ENCODE measurements at regions not wholly inside any gene's neighbourhood (a gene's known extent, or its start where the extent isn't known, plus 50 kb on each side); places are given as distances from the start of the nearest gene placed in this dataset.

DNA sequence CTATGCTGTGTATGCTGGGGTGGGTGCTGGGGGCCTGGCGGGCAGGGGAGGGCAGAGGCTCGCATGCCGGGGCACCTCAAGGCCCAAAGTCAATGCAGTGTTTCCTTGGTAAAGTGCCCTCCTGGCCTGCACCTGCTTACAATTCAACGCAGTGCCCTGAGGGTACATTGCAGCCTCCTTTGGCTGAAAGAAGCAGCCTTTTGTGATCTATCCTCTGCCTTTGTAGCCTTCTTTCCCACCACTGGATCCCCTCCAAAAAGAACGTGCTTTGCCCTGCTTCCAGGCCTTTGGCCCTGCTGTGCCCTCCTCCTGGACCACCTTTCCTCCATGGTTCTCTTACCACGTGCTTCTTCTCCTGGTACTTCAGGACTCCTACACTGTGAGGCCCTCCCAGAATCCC is 113.6 kb upstream of the PTPN1 start:
- Mint-ChIP-seq H3K36me3 (ENCODE audit: unreplicated experiment) (no peaks in the 10 kb centered on the region), H3K27ac (ENCODE audit: unreplicated experiment) (no peak overlapping the region)
- TF ChIP-seq, protein P1, sequence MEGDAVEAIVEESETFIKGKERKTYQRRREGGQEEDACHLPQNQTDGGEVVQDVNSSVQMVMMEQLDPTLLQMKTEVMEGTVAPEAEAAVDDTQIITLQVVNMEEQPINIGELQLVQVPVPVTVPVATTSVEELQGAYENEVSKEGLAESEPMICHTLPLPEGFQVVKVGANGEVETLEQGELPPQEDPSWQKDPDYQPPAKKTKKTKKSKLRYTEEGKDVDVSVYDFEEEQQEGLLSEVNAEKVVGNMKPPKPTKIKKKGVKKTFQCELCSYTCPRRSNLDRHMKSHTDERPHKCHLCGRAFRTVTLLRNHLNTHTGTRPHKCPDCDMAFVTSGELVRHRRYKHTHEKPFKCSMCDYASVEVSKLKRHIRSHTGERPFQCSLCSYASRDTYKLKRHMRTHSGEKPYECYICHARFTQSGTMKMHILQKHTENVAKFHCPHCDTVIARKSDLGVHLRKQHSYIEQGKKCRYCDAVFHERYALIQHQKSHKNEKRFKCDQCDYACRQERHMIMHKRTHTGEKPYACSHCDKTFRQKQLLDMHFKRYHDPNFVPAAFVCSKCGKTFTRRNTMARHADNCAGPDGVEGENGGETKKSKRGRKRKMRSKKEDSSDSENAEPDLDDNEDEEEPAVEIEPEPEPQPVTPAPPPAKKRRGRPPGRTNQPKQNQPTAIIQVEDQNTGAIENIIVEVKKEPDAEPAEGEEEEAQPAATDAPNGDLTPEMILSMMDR (IDR thresholded peaks at IDR 0.05), result no peak

DNA sequence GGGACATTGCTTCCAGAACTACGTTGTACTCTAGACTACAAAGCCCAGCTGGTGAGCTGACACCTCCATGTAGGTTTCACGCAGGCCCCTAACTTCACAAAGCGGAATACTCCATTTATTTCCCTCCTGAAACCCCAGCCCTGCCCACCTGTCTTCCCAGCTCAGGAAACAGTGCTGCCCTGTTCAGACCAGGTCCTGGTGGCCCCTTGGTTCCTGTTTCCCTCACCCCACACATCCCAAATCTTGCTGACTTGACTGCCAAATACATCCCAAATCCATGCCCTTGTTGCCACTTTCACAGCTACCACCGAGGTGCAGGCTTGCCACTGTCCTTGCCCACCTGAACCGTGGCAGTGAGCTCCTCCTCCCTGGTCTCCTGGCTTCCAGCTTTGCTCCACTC is 113.1 kb upstream of the PTPN1 start:
- TF ChIP-seq, protein P1 (IDR thresholded peaks at IDR 0.05), result no peak
- H3K27me3 Mint-ChIP-seq (ENCODE audit: unreplicated experiment), result no peaks in the 10 kb centered on the region
- no peak overlapping the region for H3K4me3 Mint-ChIP-seq (ENCODE audit: unreplicated experiment)
- no peaks in the 10 kb centered on the region for H3K36me3 Mint-ChIP-seq (ENCODE audit: unreplicated experiment)
- no peak overlapping the region for H3K27ac Mint-ChIP-seq (ENCODE audit: unreplicated experiment)
- no peak for DNase-seq (ENCODE audit: extremely low spot score, unreplicated experiment)
- H3K9me3 Mint-ChIP-seq (ENCODE audit: unreplicated experiment), result no peaks in the 10 kb centered on the region
- peaks cover 37% of the 10 kb centered on the region for H3K4me1 Mint-ChIP-seq (ENCODE audit: unreplicated experiment)

More for the DNA sequence above, 113.6 kb upstream of the PTPN1 start:
- Mint-ChIP-seq H3K27me3 (ENCODE audit: unreplicated experiment) (no peaks in the 10 kb centered on the region), H3K9me3 (ENCODE audit: unreplicated experiment) (no peaks in the 10 kb centered on the region), H3K4me1 (ENCODE audit: unreplicated experiment) (peaks cover 37% of the 10 kb centered on the region), H3K4me3 (ENCODE audit: unreplicated experiment) (no peak overlapping the region)
- DNase-seq (ENCODE audit: extremely low spot score, unreplicated experiment), result no peak

DNA sequence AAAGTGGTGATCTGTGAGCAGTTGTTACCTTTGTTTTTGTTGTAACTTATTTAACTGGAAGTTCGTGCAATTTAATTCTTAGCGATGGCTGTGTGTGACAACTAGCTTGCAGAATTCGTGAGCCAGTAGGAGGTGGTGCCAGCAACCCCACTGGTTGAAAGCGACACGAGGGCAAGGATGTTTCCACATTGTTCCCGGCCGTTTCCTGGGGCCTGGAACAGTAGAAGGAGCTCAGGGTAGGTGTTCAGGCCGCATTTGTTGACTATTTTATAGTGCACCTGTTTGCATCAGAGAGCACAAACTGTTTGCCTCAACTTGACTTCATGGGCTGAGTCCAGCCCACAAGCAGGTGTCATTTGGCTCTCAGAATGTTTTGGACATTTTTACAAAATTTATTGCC is 112.1 kb upstream of the PTPN1 start:
- no peaks in the 10 kb centered on the region for H3K27me3 Mint-ChIP-seq (ENCODE audit: unreplicated experiment)
- no peak overlapping the region for H3K27ac Mint-ChIP-seq (ENCODE audit: unreplicated experiment)
- no peaks in the 10 kb centered on the region for H3K36me3 Mint-ChIP-seq (ENCODE audit: unreplicated experiment)
- no peak overlapping the region for H3K4me3 Mint-ChIP-seq (ENCODE audit: unreplicated experiment)
- H3K9me3 Mint-ChIP-seq (ENCODE audit: unreplicated experiment), result no peaks in the 10 kb centered on the region
- H3K4me1 Mint-ChIP-seq (ENCODE audit: unreplicated experiment), result peaks cover 37% of the 10 kb centered on the region
- DNase-seq (ENCODE audit: extremely low spot score, unreplicated experiment), result no peak
- TF ChIP-seq, protein P1 (IDR thresholded peaks at IDR 0.05), result no peak

DNA sequence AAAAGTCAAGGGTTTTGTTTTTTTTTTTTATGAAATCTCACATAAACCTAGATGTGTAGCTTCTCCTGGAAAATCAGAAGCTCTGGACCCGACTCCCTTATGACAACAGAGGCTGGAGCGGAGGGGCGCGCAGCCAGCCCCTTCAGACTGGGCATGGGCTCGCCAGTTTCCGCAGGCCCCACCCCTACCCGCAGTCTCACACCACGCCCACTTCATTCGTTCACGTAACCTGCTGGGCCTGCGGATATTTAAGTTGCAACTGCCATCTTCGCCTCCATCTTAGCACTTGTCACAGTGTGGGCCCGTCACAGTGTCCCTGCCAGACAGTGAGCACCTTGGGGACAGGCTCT is 111.7 kb upstream of the PTPN1 start:
- H3K27ac Mint-ChIP-seq (ENCODE audit: unreplicated experiment), result no peak overlapping the region

DNA sequence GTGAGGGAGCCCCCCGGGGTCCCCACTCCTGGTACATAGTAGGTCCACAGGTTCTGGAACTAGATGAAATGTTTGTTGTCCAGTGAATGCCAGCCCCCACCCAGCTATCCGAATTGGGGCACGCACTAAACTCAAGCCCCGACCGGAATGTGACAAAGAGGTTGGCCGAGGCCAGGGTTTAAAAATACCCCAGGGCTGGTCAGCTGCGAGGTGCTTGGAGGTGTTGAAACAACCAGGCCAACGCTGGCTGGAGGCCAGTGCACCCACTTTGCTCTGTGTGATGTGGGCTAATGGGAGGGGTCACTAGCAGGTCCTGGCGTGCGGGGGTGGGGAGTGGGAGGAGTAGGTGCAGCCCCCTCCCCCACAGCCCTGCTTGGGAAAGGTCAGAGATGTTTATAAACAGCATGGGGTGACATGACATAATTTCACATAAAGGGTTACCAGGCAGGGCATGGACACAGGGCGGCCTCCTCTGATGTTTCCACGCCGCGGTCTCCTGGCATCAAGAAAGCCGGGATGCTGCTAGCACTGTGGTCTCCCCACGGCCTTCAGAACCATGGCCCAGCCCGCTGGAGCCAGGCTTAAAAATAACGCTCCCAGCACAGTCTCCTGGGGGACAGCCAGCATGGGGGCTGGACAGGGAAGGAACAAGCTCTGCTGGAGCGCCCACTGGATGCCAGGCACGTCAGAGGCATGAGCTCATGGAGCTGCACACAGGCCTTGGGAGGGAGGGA is 111.2 kb upstream of the PTPN1 start:
- TF ChIP-seq, protein P1 (IDR thresholded peaks at IDR 0.05), result no peak
- peaks cover 3% of the 10 kb centered on the region for H3K27me3 Mint-ChIP-seq (ENCODE audit: unreplicated experiment)
- no peaks in the 10 kb centered on the region for H3K36me3 Mint-ChIP-seq (ENCODE audit: unreplicated experiment)
- H3K27ac Mint-ChIP-seq (ENCODE audit: unreplicated experiment), result no peak overlapping the region
- H3K9me3 Mint-ChIP-seq (ENCODE audit: unreplicated experiment), result no peaks in the 10 kb centered on the region
- no peak overlapping the region for H3K4me3 Mint-ChIP-seq (ENCODE audit: unreplicated experiment)
- H3K4me1 Mint-ChIP-seq (ENCODE audit: unreplicated experiment), result peaks cover 42% of the 10 kb centered on the region
- DNase-seq (ENCODE audit: extremely low spot score, unreplicated experiment), result no peak

More for the DNA sequence above, 111.7 kb upstream of the PTPN1 start:
- TF ChIP-seq, protein P1 (IDR thresholded peaks at IDR 0.05), result no peak
- Mint-ChIP-seq H3K4me1 (ENCODE audit: unreplicated experiment) (peaks cover 37% of the 10 kb centered on the region), H3K4me3 (ENCODE audit: unreplicated experiment) (no peak overlapping the region), H3K9me3 (ENCODE audit: unreplicated experiment) (no peaks in the 10 kb centered on the region), H3K36me3 (ENCODE audit: unreplicated experiment) (no peaks in the 10 kb centered on the region), H3K27me3 (ENCODE audit: unreplicated experiment) (no peaks in the 10 kb centered on the region)
- DNase-seq (ENCODE audit: extremely low spot score, unreplicated experiment), result no peak
